HG02763 (cell line): ENCODE measurements at regions not wholly inside any gene's neighbourhood (a gene's known extent, or its start where the extent isn't known, plus 50 kb on each side); places are given as distances from the start of the nearest gene placed in this dataset.
"Not testable (repeated sequence)": the region's sequence is repeated elsewhere in the genome, so short reads cannot be mapped to it uniquely, and the experiment has no call there.

Experiments
- ATAC-seq: cut with Tn5 transposase; IDR thresholded peaks from one replicate; pipeline ENCODE4 v1.9.1; 2021; ENCODE audit warnings: mild to moderate bottlenecking, moderate library complexity; ENCODE audit not compliant: unreplicated experiment

DNA sequence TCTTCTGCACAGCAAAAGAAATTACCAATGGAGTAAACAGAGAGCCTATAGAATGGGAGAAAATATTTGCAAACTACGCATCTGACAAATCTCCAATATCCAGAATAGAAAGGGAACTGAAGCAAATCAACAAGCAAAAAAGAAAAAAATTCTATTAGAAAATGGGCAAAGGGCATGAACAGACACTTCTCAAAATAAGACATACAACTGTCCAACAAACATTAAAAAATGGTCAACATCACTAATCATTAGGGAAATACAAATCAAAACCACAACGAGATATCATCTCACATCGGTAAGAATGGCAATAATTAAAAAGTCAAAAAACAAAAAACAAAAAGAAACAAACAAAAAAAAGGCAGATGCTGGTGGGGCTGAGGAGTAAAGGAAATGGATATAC, 356.4 kb downstream of the ADCYAP1 start:
- ATAC-seq, result no peak

DNA sequence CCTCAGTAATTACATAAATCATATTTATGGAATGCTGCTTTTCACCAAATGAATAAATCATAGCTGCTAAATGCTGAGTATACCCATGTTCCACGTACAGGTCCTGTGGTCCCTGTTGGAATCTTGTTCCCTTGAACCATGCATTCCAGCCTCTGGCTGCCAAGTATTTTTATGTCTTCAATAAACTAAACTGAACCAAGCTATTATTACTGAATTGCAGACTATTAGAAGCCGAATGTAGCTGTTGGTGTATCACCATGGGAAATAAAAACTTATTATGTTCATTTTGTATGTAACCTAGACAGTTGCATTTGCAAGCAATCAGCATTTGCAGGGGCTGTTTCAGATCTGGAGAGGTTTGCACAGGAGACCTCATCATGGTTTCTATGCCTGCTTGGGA, 362.4 kb downstream of the ADCYAP1 start:
- ATAC-seq, result no peak

DNA sequence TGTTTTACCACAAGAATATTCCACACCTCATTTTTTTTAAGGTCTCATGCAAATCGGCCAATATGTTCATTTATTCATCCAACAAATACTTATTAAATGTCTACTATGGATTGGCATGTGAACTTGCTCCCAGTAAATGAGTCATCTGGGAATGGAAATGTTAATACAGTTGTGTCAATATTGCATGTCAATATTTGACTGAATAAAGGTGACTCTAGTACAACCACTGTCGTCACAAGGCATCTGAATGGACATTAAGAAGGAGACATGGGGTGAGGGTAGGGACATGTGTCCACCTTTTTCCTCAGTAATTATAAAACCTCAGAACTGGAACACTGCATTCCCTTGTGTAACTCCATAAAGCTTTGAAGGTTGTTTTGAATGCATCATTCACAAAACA, 365.4 kb downstream of the ADCYAP1 start:
- no peak for ATAC-seq

DNA sequence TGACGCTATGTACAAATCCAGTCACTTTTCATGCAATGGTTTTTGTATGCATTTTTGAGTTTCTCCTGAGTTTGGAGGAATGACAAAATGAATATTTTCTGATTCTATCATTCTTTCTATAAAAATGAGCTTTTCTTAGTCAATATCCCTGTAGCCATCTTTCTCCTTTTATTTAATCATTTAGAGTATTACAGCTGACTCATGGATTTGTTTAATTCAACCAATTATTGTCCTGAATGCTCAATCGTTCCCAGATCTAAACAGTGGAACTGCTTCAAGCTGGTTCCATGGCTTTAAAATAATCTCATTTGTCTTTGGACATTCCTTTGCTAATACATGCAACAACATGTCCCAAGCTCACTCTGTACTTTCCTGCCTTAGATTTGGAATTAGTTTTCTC, 368.8 kb downstream of the ADCYAP1 start:
- ATAC-seq, result no peak

DNA sequence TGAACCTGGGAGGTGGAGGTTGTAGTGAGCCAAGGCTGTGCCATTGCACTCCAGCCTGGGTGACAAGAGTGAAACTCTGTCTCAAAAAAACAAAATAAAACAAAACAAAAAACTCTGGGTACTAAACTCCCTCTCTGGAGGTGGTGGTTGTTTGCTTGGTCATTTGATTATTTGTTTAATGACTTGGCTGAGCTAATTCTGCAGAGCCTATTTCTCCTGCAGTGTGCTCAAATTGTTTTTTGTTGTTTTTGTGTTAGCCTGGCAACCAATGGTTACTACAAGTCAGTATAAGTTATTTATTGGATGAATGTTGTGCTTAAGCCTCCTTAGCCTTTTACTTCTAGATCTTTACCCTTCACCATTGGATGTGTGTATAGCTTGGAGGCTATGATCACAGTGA, 387.5 kb downstream of the ADCYAP1 start:
- no peak for ATAC-seq

DNA sequence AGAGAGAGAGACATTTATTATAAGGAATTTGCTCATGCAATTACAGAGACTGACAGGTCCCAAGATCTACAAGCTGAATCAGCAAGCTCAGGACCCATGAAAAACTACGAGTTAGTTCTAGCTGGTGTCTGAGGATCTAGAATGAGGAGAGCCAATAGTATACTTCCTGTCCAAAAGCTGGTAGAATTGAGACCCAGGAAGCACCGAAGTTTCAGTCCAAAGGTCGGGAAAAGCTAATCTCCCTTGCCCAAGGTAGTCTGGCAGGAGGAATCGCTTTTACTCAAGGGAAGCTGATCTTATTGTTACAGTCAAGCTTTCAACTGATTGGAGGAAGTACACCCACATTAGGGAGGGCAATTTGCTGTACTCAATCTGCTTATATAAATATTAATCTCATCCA, 389.6 kb downstream of the ADCYAP1 start:
- no peak for ATAC-seq

DNA sequence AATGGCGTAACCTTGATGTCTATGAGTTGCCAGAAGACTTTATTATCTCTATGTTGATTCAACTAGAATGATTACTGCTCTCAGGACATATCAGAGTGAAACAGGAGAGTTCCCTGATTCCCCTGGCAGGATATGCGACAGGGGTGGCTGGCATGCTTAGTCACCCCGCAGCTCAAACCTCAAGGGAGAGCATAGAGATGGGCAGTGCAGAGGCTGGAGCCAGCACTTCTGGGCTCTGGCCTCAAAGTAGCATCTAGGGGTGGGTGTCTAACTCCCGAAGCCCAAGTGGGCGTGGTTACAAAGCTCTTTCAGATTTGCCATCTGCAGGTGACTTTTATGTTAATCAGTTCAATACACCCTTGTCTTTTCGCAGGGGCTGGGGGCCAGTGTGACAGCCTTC, 391.6 kb downstream of the ADCYAP1 start:
- no peak for ATAC-seq

DNA sequence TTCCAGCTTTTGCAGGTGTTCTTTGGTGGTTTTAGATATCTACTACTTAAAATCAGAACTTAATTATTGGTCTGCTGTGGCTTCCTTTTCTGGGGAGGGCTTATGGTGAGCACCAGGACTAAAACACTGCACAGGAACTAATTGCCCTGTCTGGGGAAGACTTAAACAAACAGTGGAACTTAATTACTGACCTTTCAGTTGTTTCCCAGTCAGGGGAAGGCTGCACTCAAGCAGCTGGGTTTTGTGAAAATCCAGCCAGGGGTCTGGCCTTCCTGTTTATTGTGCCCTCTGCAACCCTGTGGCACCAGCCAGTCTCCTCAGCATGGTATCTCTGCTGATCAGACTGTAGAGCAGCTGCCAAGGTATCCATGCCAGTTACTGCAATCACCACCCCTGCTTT, 398.2 kb downstream of the ADCYAP1 start:
- no peak for ATAC-seq

DNA sequence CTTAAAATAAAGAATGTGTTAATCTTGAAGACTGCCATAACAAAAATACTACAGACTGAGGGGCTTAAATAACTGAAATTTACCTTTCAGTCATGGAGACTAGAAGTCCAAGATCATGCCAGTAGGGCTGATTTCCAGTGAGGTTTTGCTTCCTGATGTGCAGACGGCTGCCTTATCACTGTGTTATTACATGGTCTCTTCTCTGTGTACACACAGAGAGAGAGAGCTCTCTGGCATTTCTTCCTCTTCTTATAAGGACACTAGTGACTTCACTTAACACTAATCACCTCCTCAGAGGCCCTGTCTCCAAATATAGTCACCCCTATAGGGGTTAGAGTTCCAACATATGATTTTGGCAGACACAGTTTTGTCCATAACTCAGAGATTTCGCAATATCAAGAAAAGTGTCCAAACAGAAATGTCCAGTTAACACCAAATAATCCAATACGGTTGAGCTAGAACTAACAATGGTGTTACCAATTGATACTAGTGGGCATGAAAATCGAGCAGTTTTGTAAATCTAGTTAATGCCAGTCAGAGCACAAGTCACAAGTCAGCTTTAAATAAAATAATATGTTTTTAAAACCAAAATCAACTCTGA, 399.8 kb downstream of the ADCYAP1 start:
- ATAC-seq, result no peak

DNA sequence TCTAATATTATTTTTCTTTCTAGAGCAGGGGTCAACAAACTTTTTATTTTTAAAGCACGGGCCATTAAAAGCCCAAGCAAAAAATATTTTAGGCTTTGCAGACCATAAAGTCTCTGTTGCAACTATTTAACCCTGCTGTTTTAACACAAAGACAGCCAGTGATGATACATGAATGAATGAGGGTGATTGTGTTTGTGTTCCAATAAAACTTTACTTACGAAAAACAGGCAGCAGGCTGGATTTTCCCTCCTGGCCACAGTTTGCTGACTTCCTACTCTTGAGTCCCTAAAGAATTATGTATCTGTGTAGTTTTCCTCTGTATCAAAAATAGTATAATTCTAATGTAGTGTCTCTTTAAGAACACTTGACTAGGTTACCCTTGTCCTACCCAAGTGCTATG, 402.0 kb downstream of the ADCYAP1 start:
- ATAC-seq, result no peak

DNA sequence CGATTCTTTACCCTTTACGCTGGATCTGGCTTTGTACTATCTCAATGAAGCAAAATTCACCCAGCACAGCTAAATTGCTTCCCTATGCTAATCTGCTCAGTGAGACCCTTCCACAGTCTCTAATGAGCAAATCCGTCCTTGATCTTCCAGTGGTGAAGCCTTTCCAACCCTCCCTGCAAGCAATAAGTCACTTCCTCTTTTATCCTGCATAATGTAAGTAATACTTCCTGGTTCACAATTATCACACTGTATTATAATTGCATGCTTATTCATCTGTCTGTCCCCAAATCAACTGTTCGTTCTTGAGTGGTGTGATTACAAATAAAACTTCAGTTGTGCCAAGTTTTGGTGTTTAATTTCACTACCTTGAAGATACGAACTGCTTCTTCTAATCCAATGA, 404.0 kb downstream of the ADCYAP1 start:
- ATAC-seq, result no peak

DNA sequence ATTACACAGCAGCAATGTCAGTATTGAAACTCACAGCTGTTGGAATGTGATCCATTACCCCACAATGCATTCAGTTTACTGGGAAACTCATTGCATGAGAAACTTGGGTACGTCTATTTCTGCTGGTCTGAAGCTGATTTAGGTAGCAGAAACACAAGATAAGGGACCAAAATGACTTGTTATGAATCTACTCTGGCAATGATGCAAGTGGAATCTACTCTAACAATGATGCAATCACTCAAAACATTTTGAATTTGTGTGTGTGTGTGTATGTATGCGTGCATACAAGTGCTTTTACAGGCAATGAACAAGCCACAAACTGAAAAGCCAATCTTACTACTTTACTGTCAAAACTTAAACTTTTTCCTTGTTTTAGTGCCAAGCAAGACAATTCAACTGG, 406.7 kb downstream of the ADCYAP1 start:
- ATAC-seq, result no peak

DNA sequence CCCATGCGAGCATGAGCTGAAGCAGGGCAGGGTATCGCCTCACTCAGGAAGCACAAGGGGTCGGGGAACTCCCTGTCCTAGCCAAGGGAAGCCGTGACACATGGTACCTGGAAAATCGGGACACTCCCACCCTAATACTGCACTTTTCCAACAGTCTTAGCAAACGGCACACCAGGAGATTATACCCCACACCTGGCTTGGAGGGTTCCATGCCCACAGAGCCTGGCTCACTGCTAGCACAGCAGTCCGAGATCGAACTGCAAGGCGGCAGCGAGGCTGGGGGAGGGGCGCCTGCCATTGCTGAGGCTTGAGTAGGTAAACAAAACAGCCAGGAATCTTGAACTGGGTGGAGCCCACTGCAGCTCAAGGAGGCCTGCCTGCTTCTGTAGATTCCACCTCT, 430.7 kb downstream of the ADCYAP1 start:
- not testable (repeated sequence) for ATAC-seq

DNA sequence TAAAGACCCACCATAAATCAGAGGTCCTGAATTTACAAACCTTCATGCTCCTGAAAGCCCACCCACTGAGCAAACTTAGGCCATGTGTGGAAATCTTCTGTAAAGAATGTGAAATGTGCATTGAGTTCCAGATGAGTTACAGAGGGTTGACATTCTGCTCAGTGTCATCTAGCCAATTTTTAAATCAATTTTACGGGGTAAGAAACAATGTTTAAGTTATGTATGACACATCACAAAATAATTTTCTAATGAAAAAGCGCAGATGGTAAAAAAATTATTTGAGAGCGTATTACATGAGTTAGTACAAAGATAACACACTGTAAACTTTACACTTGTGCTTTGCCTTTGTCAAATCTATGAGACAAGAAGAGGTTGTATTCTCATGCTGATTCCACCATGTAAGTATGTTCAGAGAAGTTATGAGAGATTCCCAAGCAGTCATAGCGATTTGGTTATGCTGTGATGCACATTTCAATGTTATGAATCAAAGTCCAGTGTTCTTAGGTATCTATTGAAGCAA, 446.3 kb downstream of the ADCYAP1 start:
- ATAC-seq, result no peak

DNA sequence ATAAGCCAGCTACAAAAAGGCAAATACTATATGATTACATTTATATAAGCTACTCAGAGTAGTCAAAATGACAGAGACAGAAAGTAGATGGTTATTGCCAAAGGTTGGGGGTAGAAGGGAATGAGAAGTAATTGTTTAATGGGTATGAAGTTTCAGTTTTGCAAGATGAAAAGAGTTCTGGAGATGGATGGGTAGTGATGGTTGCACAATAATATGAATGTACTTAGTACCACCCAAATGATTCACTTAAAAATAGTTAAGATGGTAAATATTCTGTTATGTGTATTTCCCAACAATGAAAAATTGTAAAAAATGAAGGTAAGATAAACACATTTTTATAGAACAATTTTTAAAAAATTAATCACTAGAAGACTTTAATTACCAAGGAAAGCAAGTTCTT, 448.4 kb downstream of the ADCYAP1 start:
- ATAC-seq, result no peak

DNA sequence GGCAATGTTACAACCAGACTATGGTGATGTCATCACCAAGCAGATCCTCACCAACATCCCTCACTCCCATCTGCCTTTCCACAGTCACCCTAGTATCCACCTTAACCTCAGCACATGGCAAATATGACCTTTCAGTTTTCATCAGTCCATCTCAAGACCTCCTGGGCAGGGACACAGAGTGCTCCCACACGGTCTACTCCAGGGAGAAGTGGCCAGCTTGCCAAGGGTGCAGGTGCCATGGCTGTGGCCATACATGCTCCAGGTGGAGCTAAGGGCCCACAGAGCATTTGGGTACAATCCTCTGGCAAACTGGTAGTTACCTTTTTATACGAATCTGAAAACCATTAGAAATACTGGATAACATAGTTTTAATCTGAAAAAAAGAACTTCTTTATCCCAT, 453.1 kb downstream of the ADCYAP1 start:
- no peak for ATAC-seq

DNA sequence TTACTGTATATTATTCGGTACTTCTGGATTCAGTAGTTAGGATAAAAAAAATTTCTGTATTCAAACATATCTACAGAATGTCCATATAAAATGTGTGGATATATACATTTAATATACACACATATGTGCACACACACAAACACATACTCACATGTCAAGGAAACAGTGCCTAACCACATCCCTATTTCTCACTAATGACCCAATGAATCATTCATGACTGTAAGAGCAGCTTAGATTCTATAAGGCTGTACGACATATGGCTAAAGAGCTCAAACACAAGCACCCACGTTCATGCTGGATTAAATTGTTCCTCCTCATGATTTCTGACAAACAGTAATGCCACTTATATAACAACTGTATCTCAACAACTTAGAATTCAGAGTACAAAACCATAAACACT, 457.3 kb downstream of the ADCYAP1 start:
- no peak for ATAC-seq

DNA sequence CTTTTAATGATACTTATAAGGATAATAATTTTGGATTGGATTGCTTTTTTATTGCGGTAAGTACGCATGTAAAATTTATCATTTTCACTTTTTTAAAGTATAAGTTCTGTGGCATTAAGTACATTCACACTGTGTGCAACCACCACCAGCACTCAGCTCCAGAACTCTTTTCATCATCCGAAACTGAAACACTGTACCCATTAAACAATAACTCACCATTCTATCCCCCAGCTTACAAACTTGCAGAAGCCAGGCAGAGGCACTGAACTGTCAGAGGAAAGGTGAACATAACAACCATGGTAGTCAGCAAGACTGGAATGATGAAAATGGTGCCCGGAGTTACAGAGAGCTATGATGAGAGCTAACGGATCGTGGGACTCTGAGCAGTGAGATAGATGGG, 465.9 kb downstream of the ADCYAP1 start:
- ATAC-seq, result no peak

DNA sequence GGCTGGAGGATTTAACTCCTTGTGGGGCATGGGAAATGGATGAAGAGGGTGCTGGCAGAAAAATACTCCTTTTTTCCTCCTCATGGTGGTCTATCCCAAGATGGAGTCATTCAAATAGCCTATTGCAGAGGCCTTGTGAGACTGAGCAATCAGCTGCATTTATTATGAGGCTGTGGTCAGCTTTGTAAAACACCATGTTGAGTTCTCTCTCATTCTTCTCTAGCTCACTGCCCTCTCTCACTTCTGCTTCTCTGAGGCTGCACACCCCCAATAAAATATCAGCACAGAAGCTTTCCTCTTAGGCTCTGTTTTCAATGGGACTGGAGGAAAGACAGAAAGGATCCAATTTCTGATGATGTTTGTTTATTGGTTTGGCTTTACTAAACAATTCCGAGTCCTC, 467.1 kb downstream of the ADCYAP1 start:
- no peak for ATAC-seq

DNA sequence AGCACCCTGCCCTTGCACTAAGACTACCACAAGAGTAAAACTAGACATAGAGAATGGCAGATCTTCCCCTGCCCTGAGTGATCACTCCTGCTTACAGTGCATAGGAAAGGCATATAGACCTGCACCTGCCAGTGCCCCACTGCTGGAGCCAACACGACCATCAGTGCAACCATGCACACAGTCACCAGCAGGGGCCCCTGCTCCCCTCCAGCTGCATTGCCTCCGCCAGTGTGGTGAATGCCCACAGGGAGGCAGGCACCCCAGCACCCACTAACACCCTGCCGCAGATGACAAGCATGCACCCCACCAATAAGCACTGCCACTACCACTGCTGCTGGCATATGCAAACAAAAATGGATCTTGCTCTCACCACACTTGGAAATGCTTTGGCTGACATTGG, 478.8 kb downstream of the ADCYAP1 start:
- no peak for ATAC-seq

DNA sequence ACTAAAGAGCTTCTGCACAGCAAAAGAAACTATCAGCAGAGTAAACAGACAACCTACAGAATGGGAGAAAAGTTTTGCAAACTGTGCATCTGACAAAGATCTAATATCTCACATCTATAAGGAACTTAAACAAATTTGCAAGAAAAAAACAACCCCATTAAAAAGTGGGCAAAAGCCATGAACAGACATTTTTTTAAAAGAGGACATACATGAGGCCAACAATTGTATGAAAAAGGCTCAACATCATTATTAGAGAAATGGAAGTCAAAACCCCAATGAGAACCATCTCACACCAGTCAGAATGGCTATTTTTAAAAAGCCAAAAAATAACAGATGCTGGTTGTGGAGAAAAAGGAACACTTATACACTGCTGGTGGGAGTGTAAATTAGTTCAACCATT, 483.8 kb downstream of the ADCYAP1 start:
- not testable (repeated sequence) for ATAC-seq

DNA sequence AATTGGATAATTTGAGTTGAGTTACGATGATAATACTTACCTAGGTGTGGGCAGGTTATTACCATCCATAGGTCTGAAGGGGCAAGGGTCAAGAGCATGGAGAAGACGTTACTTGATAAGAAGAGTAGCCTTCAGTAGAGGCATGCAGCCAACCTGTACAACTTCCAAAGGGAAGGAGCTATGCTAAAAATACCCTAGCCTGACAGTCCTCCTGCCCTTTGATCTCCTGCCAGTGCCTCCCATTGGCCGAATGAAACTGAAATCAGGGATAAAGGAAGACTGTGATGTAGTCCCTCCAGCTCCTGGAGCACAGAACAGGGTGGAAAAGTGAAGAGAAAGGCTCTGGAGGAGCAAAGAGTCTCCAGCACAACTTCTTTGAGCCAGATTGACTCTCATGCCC, 487.4 kb downstream of the ADCYAP1 start:
- no peak for ATAC-seq
